AG10803 (cell line): ENCODE measurements at regions not wholly inside any gene's neighbourhood (a gene's known extent, or its start where the extent isn't known, plus 50 kb on each side); places are given as distances from the start of the nearest gene placed in this dataset.

Experiments used
- DNase-seq: peaks from one replicate; pipeline ENCODE4 v3.0.0; 2010; ENCODE audit warnings: low read depth
- H3K4me3 ChIP-seq: 2 replicates; pipeline ENCODE4 v1.5.1; 2011; ENCODE audit warnings: mild to moderate bottlenecking, low read length, control low read depth
- CTCF ChIP-seq: conservative IDR thresholded peaks from 2 replicates; pipeline ENCODE4 v1.5.1; 2011; ENCODE audit warnings: mild to moderate bottlenecking, low read length, control low read depth, inconsistent platforms

- no peak for TF ChIP-seq CTCF
- DNase-seq = no peak
These were observed 115.8 kb upstream of the SIX3 start for GRCh38 chr2:44825702-44826101.

GRCh38 chr2:44826601-44827000 is 114.9 kb upstream of the SIX3 start:
- DNase-seq = no peak

More at GRCh38 chr2:44825702-44826101, 115.8 kb upstream of the SIX3 start:
- no peak overlapping the region for H3K4me3 ChIP-seq

GRCh38 chr2:44829771-44830170 is 111.7 kb upstream of the SIX3 start:
- TF ChIP-seq CTCF = no peak
- DNase-seq = no peak
- no peak overlapping the region for H3K4me3 ChIP-seq

More at GRCh38 chr2:44826601-44827000, 114.9 kb upstream of the SIX3 start:
- TF ChIP-seq CTCF = no peak
- H3K4me3 ChIP-seq = no peak overlapping the region

DNA sequence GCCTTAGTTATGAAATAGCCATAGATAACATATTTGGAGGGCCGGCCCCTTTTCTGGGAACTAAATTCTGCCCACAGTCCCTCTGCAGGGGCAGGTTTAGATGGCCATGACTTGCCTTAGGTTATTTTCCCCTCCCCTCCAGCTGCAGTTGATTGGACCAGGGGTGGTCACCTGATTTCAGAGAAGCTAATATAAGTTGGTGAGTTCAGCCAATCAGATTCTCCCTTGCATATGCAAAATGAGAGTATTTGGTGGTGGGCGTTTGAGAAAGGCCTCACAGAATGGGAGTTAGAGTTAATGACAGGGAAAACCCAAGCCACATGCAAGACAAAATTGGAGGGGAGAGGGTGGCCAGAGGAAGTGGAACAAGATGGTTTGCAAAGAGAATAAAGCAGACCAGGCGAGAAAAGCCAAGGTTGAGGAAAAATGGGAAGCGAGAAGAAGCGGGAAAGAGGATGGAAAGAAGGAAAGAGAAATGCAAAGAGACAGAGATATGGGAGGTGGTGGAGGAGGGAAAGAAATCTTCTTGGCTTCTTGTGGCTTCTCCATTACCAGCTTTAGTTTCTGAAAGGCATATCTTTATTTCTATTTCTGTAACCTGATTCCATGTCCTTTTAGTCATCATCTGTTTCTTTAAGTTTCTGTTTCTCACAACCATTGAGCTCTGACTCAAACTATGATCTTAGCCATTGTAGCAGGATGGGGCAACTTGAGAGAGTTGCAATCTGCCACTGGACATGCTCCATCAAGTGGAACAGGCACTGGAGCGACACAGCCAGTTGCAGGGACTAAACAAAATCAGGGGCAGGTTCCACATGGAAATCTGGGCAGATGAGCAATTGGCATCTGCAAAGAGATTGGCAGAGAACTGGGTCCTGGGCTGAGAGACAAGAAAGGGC is 108.1 kb upstream of the SIX3 start:
- DNase-seq = no peak
- H3K4me3 ChIP-seq = no peak overlapping the region
- TF ChIP-seq CTCF = no peak

DNA sequence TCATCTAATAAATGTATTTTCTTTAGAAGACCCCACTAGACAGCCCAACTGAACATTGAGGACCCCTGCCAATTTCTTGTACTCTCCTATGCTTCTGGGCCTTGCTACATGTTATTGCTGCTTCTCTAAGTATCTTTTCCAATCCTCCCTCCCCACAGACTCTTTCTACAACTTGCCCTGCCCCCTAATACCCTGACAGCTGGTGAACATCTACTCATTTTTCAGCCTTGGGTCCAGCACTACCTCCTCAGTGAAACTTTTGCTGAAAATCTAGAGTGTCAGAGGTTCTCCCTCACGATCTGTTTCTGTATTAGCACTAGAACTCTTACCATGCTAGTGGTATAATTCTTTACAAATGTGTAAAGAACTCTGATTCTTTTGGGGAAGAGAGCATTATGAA is 106.8 kb upstream of the SIX3 start:
- TF ChIP-seq CTCF = no peak
- DNase-seq = no peak
- H3K4me3 ChIP-seq = no peak overlapping the region

- DNase-seq = no peak
These were observed 105.3 kb upstream of the SIX3 start for GRCh38 chr2:44836174-44836573.

More at GRCh38 chr2:44836174-44836573, 105.3 kb upstream of the SIX3 start:
- TF ChIP-seq CTCF = no peak
- no peak overlapping the region for H3K4me3 ChIP-seq
